ENCODE measurements at regions not wholly inside any gene's neighbourhood (a gene's known extent, or its start where the extent isn't known, plus 50 kb on each side); places are given as distances from the start of the nearest gene placed in this dataset.

DNA sequence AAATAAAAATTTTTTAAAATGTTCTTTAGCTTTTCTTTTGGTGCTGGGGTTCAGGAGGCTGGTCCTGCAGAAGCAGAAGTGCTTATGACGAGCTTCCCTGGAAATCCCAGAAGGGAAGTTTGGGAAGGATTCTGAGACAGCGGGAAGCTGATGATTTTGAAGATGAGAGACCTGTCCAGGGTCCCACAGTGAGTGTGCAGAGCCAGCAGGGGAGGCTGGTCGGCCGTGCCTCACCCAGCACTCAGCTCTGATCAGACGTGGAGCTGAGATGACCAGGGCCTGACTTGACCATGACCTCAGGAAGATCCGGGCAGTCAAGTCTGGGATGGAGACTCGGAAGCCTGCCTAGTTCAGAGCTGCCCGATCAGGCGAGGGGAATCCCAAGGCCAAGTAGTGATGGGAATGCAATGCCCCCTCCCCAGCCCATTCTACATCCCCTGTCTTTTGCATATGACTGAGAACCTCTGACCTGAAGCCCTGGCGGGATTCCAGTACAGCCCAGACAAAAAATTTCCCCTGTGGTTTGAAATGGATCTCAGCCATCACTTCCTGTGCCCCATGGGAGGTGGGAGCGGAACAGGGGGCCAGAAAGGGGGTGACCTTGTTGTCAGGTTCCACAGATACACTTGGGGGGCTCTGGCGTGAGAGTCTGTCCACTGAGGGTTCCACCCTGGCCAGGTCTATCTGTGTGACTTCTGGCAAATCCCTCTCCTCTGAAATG lies 96.8 kb upstream of the RUNX3 start:
- H3K27ac ChIP-seq: no peak overlapping the region
- no peak for TF ChIP-seq CTCF (IDR thresholded peaks at IDR 0.05)

GRCh38 chr1:25026304-25026703 lies 96.2 kb upstream of the RUNX3 start:
- no peak overlapping the region for H3K27ac ChIP-seq
- TF ChIP-seq ZFX (IDR thresholded peaks at IDR 0.05; ENCODE audit: borderline replicate concordance) (no peak), CTCF (IDR thresholded peaks at IDR 0.05) (no peak)

GRCh38 chr1:25024615-25025350 lies 94.7 kb upstream of the RUNX3 start:
- no peak for TF ChIP-seq CTCF (IDR thresholded peaks at IDR 0.05)
- TF ChIP-seq ZFX (IDR thresholded peaks at IDR 0.05; ENCODE audit: borderline replicate concordance): no peak
- no peak overlapping the region for H3K27ac ChIP-seq

- TF ChIP-seq CTCF (IDR thresholded peaks at IDR 0.05): no peak
- no peak for TF ChIP-seq ZFX (IDR thresholded peaks at IDR 0.05; ENCODE audit: borderline replicate concordance)
- H3K27ac ChIP-seq: no peak overlapping the region
Observed at GRCh38 chr1:25023826-25024225, 93.8 kb upstream of the RUNX3 start.

- no peak for TF ChIP-seq CTCF (IDR thresholded peaks at IDR 0.05)
- TF ChIP-seq ZFX (IDR thresholded peaks at IDR 0.05; ENCODE audit: borderline replicate concordance): no peak
Observed at GRCh38 chr1:25023190-25023578, 93.1 kb upstream of the RUNX3 start.

DNA sequence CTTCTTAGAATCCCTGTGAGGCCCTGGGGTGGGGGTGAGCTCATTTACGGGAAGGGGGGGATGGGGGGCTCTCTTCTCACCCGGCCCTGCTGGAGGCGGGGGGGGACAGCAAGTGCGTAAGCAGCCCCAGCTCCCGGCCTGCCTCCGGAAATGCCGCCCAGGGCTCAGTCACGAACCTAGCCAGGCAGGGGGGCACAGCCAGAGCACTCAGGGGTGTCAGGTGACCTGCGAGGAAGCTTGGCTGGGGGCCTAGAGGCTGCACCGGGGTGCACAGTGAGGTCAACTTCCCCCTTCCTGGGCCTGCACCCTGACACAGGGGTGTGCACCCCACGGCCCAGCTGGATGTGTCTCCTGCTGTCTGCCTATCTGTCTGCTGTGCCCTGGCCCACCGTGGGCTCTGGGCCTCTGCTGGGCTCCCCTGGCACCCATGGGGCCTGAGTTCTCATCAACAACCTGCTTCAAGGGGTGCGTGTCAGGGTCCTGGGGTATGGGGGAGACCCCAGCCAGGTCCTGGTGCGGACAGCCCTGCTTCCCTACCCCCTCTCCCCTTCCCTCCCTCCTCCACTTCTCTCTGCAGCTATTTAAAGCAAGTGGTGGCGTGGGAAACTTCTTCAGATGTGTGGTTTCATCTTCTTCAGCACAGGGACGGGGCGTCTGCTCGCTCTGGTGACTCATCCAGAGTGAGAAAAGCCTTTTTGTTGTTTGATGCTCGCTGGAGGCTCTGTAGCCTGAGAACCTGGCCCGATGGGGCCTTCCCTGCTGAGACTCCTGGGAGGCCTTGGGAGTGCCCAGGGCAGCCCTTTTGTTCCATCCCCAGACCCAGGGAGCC lies 92.5 kb upstream of the RUNX3 start:
- no peak for TF ChIP-seq ZFX (IDR thresholded peaks at IDR 0.05; ENCODE audit: borderline replicate concordance)
- TF ChIP-seq CTCF (IDR thresholded peaks at IDR 0.05): no peak
- no peak overlapping the region for H3K27ac ChIP-seq

More at GRCh38 chr1:25023190-25023578, 93.1 kb upstream of the RUNX3 start:
- H3K27ac ChIP-seq: no peak overlapping the region
